ENCODE measurements at regions not wholly inside any gene's neighbourhood (a gene's known extent, or its start where the extent isn't known, plus 50 kb on each side); places are given as distances from the start of the nearest gene placed in this dataset.

DNA sequence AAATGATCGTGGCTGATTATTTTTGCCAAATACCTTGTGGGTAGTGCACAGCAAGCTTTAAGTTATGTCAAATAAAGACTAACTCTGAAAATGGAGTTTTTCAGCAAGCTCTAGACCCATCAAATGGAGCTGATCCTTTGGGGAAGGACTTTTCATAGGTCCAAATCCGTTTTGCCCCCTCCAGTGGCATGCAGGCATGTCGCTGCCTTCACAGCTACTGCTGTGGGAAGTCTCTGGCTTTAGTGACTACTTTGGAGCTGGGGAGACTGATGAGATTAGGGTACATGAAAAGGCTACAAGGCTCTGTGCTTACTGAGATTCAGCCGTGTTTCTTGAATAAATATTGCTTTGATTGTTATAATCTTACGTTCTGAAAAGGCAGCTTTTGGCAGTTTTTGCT lies 106.6 kb upstream of the HS3ST1 start:
- TF ChIP-seq, protein P1, sequence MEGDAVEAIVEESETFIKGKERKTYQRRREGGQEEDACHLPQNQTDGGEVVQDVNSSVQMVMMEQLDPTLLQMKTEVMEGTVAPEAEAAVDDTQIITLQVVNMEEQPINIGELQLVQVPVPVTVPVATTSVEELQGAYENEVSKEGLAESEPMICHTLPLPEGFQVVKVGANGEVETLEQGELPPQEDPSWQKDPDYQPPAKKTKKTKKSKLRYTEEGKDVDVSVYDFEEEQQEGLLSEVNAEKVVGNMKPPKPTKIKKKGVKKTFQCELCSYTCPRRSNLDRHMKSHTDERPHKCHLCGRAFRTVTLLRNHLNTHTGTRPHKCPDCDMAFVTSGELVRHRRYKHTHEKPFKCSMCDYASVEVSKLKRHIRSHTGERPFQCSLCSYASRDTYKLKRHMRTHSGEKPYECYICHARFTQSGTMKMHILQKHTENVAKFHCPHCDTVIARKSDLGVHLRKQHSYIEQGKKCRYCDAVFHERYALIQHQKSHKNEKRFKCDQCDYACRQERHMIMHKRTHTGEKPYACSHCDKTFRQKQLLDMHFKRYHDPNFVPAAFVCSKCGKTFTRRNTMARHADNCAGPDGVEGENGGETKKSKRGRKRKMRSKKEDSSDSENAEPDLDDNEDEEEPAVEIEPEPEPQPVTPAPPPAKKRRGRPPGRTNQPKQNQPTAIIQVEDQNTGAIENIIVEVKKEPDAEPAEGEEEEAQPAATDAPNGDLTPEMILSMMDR (IDR thresholded peaks at IDR 0.05) = no peak
- no peak for TF ChIP-seq POLR2A (IDR thresholded peaks at IDR 0.05)

Measured in sigmoid colon (tissue), 3 donors.